Stimulated activated naive CD8-positive, alpha-beta T cell treated with anti-CD3 and anti-CD28 coated beads, Interleukin-15, Interleukin-2, amounts not matched to agents 100 ng/mL and 50 ng/mL, for 24 hours (primary cell): ENCODE measurements at regions not wholly inside any gene's neighbourhood (a gene's known extent, or its start where the extent isn't known, plus 50 kb on each side); places are given as distances from the start of the nearest gene placed in this dataset.

Experiments used
- H3K27ac Mint-ChIP-seq: one replicate; pipeline ENCODE4 v1.8.0; 2021; ENCODE audit warnings: mild to moderate bottlenecking, mixed read lengths
- H3K27me3 Mint-ChIP-seq: one replicate; pipeline ENCODE4 v1.8.0; 2021; ENCODE audit warnings: mixed read lengths
- H3K36me3 Mint-ChIP-seq: one replicate; pipeline ENCODE4 v1.8.0; 2021; ENCODE audit warnings: low read depth, mixed read lengths
- H3K4me1 Mint-ChIP-seq: one replicate; pipeline ENCODE4 v1.8.0; 2021; ENCODE audit warnings: low read depth, mixed read lengths
- H3K4me3 Mint-ChIP-seq: one replicate; pipeline ENCODE4 v1.8.0; 2021; ENCODE audit warnings: mild to moderate bottlenecking, mixed read lengths
- H3K9me3 Mint-ChIP-seq: one replicate; pipeline ENCODE4 v1.8.0; 2021; ENCODE audit warnings: mixed read lengths

DNA sequence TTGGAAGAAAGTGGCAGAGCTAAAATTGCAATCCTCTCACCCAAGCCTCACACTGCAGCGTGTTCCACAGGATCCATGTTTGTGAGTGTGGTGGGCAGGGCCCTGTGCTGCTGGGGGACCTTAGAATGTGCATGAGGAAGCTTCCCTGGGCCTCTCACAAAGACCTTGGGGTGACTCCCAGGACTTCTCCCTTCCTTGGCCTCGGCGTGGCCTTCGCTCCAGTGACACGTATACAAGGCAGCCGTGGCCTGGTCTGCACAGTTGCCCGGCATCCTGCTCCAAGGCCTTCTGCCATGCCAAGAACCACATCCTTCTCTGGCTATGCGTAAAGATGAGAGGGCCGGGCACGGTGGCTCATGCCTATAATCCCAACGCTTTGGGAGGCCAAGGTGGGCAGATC, 196.4 kb downstream of the UACA start:
- Mint-ChIP-seq H3K4me1 (peaks cover 6% of the 10 kb centered on the region), H3K36me3 (no peaks in the 10 kb centered on the region), H3K27me3 (no peaks in the 10 kb centered on the region), H3K27ac (no peak overlapping the region), H3K4me3 (no peak overlapping the region), H3K9me3 (no peaks in the 10 kb centered on the region)

- Mint-ChIP-seq H3K4me3 (no peak overlapping the region), H3K27me3 (no peaks in the 10 kb centered on the region), H3K4me1 (peaks cover 11% of the 10 kb centered on the region), H3K9me3 (no peaks in the 10 kb centered on the region), H3K27ac (no peak overlapping the region), H3K36me3 (no peaks in the 10 kb centered on the region)
These were observed 197.1 kb downstream of the UACA start for GRCh38 chr15:70566047-70566835.

GRCh38 chr15:70563561-70564095, 199.7 kb downstream of the UACA start:
- Mint-ChIP-seq H3K9me3 (no peaks in the 10 kb centered on the region), H3K4me3 (no peak overlapping the region), H3K4me1 (peaks cover 10% of the 10 kb centered on the region), H3K27me3 (no peaks in the 10 kb centered on the region), H3K36me3 (no peaks in the 10 kb centered on the region), H3K27ac (no peak overlapping the region)

DNA sequence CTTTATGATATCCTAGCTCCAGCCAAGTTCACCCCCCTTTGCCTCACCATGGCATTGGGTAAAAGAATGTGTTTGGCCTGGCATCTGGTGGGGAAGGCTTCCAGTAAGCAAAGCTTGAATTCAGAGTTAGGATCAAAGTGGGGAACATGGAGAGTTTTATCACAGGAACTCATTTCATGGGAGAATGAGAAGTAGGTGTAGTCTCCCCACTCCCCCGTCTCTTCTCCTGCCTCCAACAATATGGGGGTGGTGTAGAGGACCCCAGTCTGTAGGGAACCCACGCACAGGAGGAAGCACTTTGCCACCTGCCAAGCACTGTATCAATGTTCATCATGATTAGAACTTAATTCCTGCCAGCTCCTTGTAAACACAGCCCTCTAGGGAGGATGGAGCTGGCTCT, 200.5 kb downstream of the UACA start:
- Mint-ChIP-seq H3K9me3 (no peaks in the 10 kb centered on the region), H3K27me3 (no peaks in the 10 kb centered on the region), H3K36me3 (no peaks in the 10 kb centered on the region), H3K4me3 (no peak overlapping the region), H3K27ac (no peak overlapping the region), H3K4me1 (peaks cover 10% of the 10 kb centered on the region)

DNA sequence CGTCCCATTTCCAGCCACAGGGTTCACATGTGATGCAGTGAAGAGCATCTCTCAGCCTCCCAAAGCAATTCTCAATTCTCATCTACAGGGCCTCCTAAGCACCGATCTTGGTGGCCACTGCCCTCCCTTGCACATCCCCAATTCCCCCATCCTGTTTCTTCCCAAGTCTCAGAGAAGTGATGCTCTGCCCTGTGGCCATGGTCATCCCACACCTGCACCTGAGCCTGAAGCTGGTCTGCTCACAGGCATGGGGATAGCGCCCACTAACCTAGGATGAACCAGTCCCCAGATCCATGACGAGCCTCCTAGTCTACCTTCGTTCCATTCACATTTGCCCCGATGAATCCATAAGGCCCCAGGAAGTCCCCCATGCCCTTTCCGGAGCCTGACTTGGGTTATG, 201.5 kb downstream of the UACA start:
- peaks cover 10% of the 10 kb centered on the region for H3K4me1 Mint-ChIP-seq
- H3K27ac Mint-ChIP-seq, result no peak overlapping the region
- no peaks in the 10 kb centered on the region for H3K27me3 Mint-ChIP-seq
- H3K4me3 Mint-ChIP-seq, result no peak overlapping the region
- no peaks in the 10 kb centered on the region for H3K36me3 Mint-ChIP-seq
- H3K9me3 Mint-ChIP-seq, result no peaks in the 10 kb centered on the region

GRCh38 chr15:70560617-70561328, 202.6 kb downstream of the UACA start:
- H3K36me3 Mint-ChIP-seq, result no peaks in the 10 kb centered on the region
- H3K27ac Mint-ChIP-seq, result no peak overlapping the region
- no peaks in the 10 kb centered on the region for H3K9me3 Mint-ChIP-seq
- H3K27me3 Mint-ChIP-seq, result no peaks in the 10 kb centered on the region
- no peak overlapping the region for H3K4me3 Mint-ChIP-seq
- H3K4me1 Mint-ChIP-seq, result peaks cover 10% of the 10 kb centered on the region

DNA sequence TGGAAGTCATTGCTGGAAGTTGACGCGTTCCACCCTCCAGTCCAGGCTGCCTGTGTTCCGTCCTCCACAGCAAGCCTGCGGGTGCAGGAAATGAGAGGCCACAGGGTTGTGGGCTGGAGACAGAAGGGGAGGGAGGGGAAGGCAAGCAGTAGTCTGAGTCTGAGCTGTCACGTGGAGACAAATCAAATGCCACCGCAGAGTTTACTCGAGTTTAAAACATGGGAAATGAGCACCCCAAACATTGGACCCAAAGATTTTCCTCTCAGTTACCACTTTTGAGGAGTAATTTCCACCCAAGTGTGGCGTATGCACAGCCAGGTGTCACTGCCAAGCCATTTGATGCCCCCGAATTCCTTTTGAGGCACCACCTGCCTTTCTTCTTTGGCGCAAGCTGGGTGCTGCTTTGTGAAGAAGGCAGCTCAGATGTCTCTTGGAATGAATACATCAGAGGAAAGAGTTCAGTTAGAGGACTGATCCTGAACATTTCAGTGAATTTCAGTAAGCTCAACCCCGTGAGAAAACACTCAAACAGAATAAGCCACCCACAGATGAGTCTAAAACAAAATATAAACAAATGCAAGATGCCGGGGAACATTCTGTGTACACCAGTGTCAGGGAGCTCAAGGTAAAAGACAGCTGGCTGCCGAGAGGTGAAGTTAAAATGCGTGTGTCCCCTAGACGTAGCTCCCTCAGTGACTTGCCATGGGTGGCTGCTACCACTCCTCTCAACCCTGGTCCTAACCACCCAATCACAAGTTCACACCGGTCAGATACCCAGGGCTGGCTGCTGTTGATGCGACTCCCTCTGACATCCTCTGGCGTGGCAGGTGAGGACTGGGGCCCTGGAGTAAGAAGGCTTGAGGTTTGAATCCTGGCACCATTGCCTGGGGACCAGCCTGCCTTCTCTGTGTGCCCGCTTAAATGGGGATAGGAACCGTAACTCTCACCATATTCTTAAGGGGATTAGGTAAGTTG, 203.8 kb downstream of the UACA start:
- no peaks in the 10 kb centered on the region for H3K9me3 Mint-ChIP-seq
- H3K4me1 Mint-ChIP-seq, result peaks cover 10% of the 10 kb centered on the region
- H3K4me3 Mint-ChIP-seq, result no peak overlapping the region
- no peak overlapping the region for H3K27ac Mint-ChIP-seq
- no peaks in the 10 kb centered on the region for H3K36me3 Mint-ChIP-seq
- no peaks in the 10 kb centered on the region for H3K27me3 Mint-ChIP-seq

GRCh38 chr15:70558406-70559264, 204.7 kb downstream of the UACA start:
- Mint-ChIP-seq H3K9me3 (no peaks in the 10 kb centered on the region), H3K4me3 (no peak overlapping the region), H3K27ac (no peak overlapping the region), H3K27me3 (no peaks in the 10 kb centered on the region), H3K4me1 (peaks cover 10% of the 10 kb centered on the region), H3K36me3 (no peaks in the 10 kb centered on the region)

GRCh38 chr15:70557521-70558258, 205.7 kb downstream of the UACA start:
- no peaks in the 10 kb centered on the region for H3K36me3 Mint-ChIP-seq
- H3K4me3 Mint-ChIP-seq, result no peak overlapping the region
- H3K9me3 Mint-ChIP-seq, result no peaks in the 10 kb centered on the region
- peaks cover 10% of the 10 kb centered on the region for H3K4me1 Mint-ChIP-seq
- H3K27ac Mint-ChIP-seq, result no peak overlapping the region
- H3K27me3 Mint-ChIP-seq, result no peaks in the 10 kb centered on the region

DNA sequence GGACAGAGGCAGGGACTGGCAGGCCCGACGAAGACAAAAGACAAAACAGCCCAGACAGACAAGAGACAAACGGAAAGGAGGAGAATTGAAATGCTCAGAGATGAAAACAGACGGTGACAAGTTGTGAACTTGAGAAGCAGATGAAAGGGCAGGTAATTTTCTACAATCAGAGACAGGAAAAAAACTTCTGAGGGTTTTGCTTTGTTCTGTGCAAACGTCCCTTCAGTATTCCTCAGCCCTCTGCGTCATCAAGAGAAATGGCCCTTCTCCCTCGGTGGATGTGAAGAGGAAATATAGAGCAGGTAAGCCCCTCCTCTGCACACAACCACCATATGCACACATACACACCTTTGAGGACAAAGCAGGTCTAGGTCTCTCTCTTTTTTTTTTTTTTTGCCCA, 206.6 kb downstream of the UACA start:
- Mint-ChIP-seq H3K9me3 (no peaks in the 10 kb centered on the region), H3K27ac (no peak overlapping the region), H3K36me3 (no peaks in the 10 kb centered on the region), H3K4me1 (peaks cover 10% of the 10 kb centered on the region), H3K4me3 (no peak overlapping the region), H3K27me3 (no peaks in the 10 kb centered on the region)

GRCh38 chr15:70556151-70556741, 207.1 kb downstream of the UACA start:
- H3K9me3 Mint-ChIP-seq, result no peaks in the 10 kb centered on the region
- peaks cover 6% of the 10 kb centered on the region for H3K4me1 Mint-ChIP-seq
- H3K27me3 Mint-ChIP-seq, result no peaks in the 10 kb centered on the region
- H3K36me3 Mint-ChIP-seq, result no peaks in the 10 kb centered on the region
- H3K4me3 Mint-ChIP-seq, result no peak overlapping the region
- H3K27ac Mint-ChIP-seq, result no peak overlapping the region

GRCh38 chr15:70555713-70556112, 207.6 kb downstream of the UACA start:
- H3K4me1 Mint-ChIP-seq, result peaks cover 2% of the 10 kb centered on the region
- no peaks in the 10 kb centered on the region for H3K27me3 Mint-ChIP-seq
- no peaks in the 10 kb centered on the region for H3K9me3 Mint-ChIP-seq
- no peaks in the 10 kb centered on the region for H3K36me3 Mint-ChIP-seq
- no peak overlapping the region for H3K4me3 Mint-ChIP-seq
- no peak overlapping the region for H3K27ac Mint-ChIP-seq

DNA sequence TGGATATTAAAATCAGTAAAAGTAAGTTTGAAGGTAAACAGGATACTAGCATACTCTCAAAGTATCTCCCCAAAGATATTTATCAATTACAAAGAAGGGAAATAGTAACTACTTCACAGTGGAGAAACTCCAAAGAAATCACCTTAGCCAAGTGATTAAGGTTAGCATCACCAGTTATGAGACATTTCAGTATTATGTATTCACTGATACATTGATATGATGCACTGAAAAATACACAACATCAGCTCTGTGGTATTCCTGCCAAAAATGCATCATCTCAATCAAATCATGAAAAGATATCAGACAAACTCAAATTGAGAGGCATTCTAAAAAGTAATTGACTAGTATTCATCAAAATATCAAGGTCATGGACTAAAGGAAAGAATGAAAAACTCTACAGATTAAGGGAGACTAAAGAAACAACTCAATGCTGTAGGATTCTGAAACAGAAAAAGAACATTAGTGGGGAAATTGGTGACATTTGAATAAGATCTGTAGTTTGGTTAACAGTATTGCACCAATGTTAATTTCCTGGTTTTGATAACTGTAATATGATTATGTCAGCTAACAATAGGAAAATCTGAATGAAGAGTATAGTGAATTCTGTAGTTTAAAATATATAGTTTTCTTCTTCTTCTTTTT, 215.4 kb downstream of the UACA start:
- H3K36me3 Mint-ChIP-seq, result no peaks in the 10 kb centered on the region
- H3K4me3 Mint-ChIP-seq, result no peak overlapping the region
- H3K27me3 Mint-ChIP-seq, result no peaks in the 10 kb centered on the region
- peaks cover 34% of the 10 kb centered on the region for H3K4me1 Mint-ChIP-seq
- H3K27ac Mint-ChIP-seq, result peak overlapping the region; percentile 88
- H3K9me3 Mint-ChIP-seq, result no peaks in the 10 kb centered on the region
